GM12878 (cell line): ENCODE measurements at regions not wholly inside any gene's neighbourhood (a gene's known extent, or its start where the extent isn't known, plus 50 kb on each side); places are given as distances from the start of the nearest gene placed in this dataset.

ENCODE experiments used
- ATAC-seq: fragments of 200-7000 bp; cut with Tn5 transposase; 3 replicates; pipeline ENCODE4 v1.9.1; 2020; ENCODE audit warnings: mild to moderate bottlenecking, moderate library complexity
- BruUV-seq: library from RNA; stranded (reverse); fragments of 400-500 nt; replicated peaks from 2 replicates; lab custom pipeline; 2021; lab: Mats Ljungman, UMichigan
- CTCF ChIA-PET: fragments of 300-600 bp; sonication (Branson Sonifier 250); formaldehyde crosslinking; extraction: SDS; loops from one replicate; lab custom pipeline; 2021; ENCODE audit warnings: inconsistent platforms; lab: Yijun Ruan, JAX
- POLR2A ChIA-PET: fragments of 350-600 bp; formaldehyde crosslinking; extraction: SDS; loops from one replicate; lab custom pipeline; 2021; ENCODE audit warnings: inconsistent platforms; lab: Charles Lee
- RAD21 ChIA-PET: fragments of 300-600 bp; sonication (Branson Sonifier 250); formaldehyde crosslinking; loops from one replicate; lab custom pipeline; 2023; ENCODE audit warnings: antibody characterized with exemption; ENCODE audit not compliant: unreplicated experiment; lab: Charles Lee
- SMC1A ChIA-PET: fragments of 300-600 bp; sonication (Branson Sonifier 250); formaldehyde crosslinking; loops from one replicate; lab custom pipeline; 2023; ENCODE audit not compliant: unreplicated experiment, uncharacterized antibody; lab: Charles Lee
- DNase-seq: peaks from one replicate; pipeline ENCODE4 v3.0.0-alpha.2; 2011; ENCODE audit warnings: low read depth, low spot score
- FAIRE-seq: peaks from 3 replicates; lab custom pipeline; 2011; peaks lifted over from hg19 to GRCh38; lab: Jason Lieb, UNC
- H2AFZ ChIP-seq: 2 replicates; pipeline ENCODE4 v1.6.0; 2011; ENCODE audit warnings: low read depth, low read length, control low read depth; ENCODE audit not compliant: control insufficient read depth
- H3K27ac ChIP-seq: 2 replicates; pipeline ENCODE4 v1.5.1; 2011; ENCODE audit warnings: control low read depth; ENCODE audit not compliant: control insufficient read depth, insufficient read depth
- H3K27me3 ChIP-seq, 2 experiments: replicated peaks in 1 of 2; 2 replicates each; pipeline versions ENCODE4 v1.6.0 to v1.6.1; 2011; ENCODE audit warnings: low read length in 1 of 2; ENCODE audit not compliant: control insufficient read depth in 2 of 2, insufficient read depth in 2 of 2
- H3K36me3 ChIP-seq, 2 experiments: 2 replicates each; pipeline ENCODE4 v1.5.1; 2011; ENCODE audit warnings: low read length in 1 of 2; ENCODE audit not compliant: control insufficient read depth in 2 of 2, insufficient read depth in 2 of 2
- H3K4me1 ChIP-seq: 2 replicates; pipeline ENCODE4 v1.6.1; 2011; ENCODE audit warnings: mild to moderate bottlenecking, low read length, moderate library complexity, mixed read lengths; ENCODE audit not compliant: control insufficient read depth, insufficient read depth
- H3K4me2 ChIP-seq: 2 replicates; pipeline ENCODE4 v1.6.0; 2011; ENCODE audit warnings: control low read depth; ENCODE audit not compliant: control insufficient read depth, insufficient read depth
- H3K4me3 ChIP-seq: fragments of 200-600 bp; sonication (generic); 2 replicates; pipeline ENCODE4 v1.5.1; 2016
- H3K79me2 ChIP-seq: 2 replicates; pipeline ENCODE4 v1.6.0; 2011; ENCODE audit warnings: low read length; ENCODE audit not compliant: control insufficient read depth, insufficient read depth
- H3K9ac ChIP-seq: 2 replicates; pipeline ENCODE4 v1.8.0; 2011; ENCODE audit warnings: low read length, control low read depth, mixed read lengths; ENCODE audit not compliant: control insufficient read depth, insufficient read depth
- H3K9me3 ChIP-seq: replicated peaks from 3 replicates; pipeline ENCODE4 v1.5.1; 2011; ENCODE audit warnings: mild to moderate bottlenecking, low read length; ENCODE audit not compliant: control insufficient read depth, insufficient read depth
- H4K20me1 ChIP-seq: 2 replicates; pipeline ENCODE4 v1.6.0; 2011; ENCODE audit not compliant: control insufficient read depth, insufficient read depth
- BRCA1 ChIP-seq: IDR thresholded peaks from 2 replicates; pipeline ENCODE4 v1.6.1; 2011; ENCODE audit warnings: low read depth, low read length, improper control_type of control experiment
- CEBPZ ChIP-seq: fragments of 150-350 bp; IDR thresholded peaks from 2 replicates; pipeline ENCODE4 v1.6.1; 2016; ENCODE audit warnings: low read depth, low read length
- FOXK2 ChIP-seq: fragments of 450-650 bp; IDR thresholded peaks from 2 replicates; pipeline ENCODE4 v1.6.1; 2017; ENCODE audit warnings: mild to moderate bottlenecking, moderate library complexity
- IKZF1 ChIP-seq: fragments of 450-650 bp; conservative IDR thresholded peaks from 2 replicates; pipeline ENCODE4 v1.6.1; 2017; ENCODE audit warnings: antibody characterized with exemption, mild to moderate bottlenecking
- MYB ChIP-seq: fragments of 150-350 bp; IDR thresholded peaks from 2 replicates; pipeline ENCODE4 v1.6.1; 2014; ENCODE audit warnings: mild to moderate bottlenecking, low read depth, low read length, borderline replicate concordance
- NFXL1 ChIP-seq: fragments of 450-650 bp; IDR thresholded peaks from 2 replicates; pipeline ENCODE4 v1.6.1; 2017; ENCODE audit warnings: antibody characterized with exemption, mild to moderate bottlenecking, borderline replicate concordance
- NFYA ChIP-seq: IDR thresholded peaks from 2 replicates; pipeline ENCODE4 v1.6.1; 2011; ENCODE audit warnings: low read depth, mild to moderate bottlenecking, low read length, improper control_type of control experiment, borderline replicate concordance
- PBX3 ChIP-seq: IDR thresholded peaks from 2 replicates; pipeline ENCODE4 v1.6.1; 2011; ENCODE audit warnings: mild to moderate bottlenecking, low read depth, low read length, moderate library complexity; ENCODE audit not compliant: insufficient replicate concordance
- POLR2AphosphoS2 ChIP-seq: IDR thresholded peaks from 2 replicates; pipeline ENCODE4 v1.6.1; 2011; ENCODE audit warnings: low read depth, mild to moderate bottlenecking, low read length, improper control_type of control experiment, moderate library complexity
- POLR2AphosphoS5 ChIP-seq: IDR thresholded peaks from 2 replicates; pipeline ENCODE4 v1.6.1; 2011; ENCODE audit warnings: mild to moderate bottlenecking, low read length, inconsistent platforms
- SMAD5 ChIP-seq: IDR thresholded peaks from 2 replicates; pipeline ENCODE4 v1.6.1; 2016; ENCODE audit warnings: antibody characterized with exemption, low read depth
- SPI1 ChIP-seq: IDR thresholded peaks from 2 replicates; pipeline ENCODE4 v1.6.1; 2011; ENCODE audit warnings: low read depth, mild to moderate bottlenecking, low read length, moderate library complexity, borderline replicate concordance; ENCODE audit not compliant: insufficient read depth
- ZNF274 ChIP-seq: IDR thresholded peaks from one replicate; pipeline ENCODE4 v1.8.0; 2011; ENCODE audit not compliant: insufficient read length, insufficient read depth
- WGBS: methylation state at CpG from one replicate; pipeline ENCODE4 v1.1.6; 2016; ENCODE audit warnings: low lambda C conversion rate; ENCODE audit not compliant: insufficient replicate concordance, insufficient coverage; ENCODE audit errors: missing lambda C conversion rate; 5-methylcytosine and 5-hydroxymethylcytosine counted together
- in situ Hi-C: fragments of 300-500 bp; cut with MboI; formaldehyde crosslinking; loops from 9 replicates; pipeline ENCODE4 v1.14.3; 2018; ENCODE audit warnings: mixed read lengths
- intact Hi-C: fragments of 100-400 bp; cut with micrococcal nuclease; formaldehyde crosslinking; loops from one replicate; pipeline ENCODE4 v1.14.2; 2022; ENCODE audit not compliant: unreplicated experiment
- TF ChIP-seq, protein P1 (sequence below): fragments of 150-350 bp; IDR thresholded peaks from 2 replicates; pipeline ENCODE4 v1.6.1; 2014; ENCODE audit warnings: mild to moderate bottlenecking, low read depth, low read length

DNA sequence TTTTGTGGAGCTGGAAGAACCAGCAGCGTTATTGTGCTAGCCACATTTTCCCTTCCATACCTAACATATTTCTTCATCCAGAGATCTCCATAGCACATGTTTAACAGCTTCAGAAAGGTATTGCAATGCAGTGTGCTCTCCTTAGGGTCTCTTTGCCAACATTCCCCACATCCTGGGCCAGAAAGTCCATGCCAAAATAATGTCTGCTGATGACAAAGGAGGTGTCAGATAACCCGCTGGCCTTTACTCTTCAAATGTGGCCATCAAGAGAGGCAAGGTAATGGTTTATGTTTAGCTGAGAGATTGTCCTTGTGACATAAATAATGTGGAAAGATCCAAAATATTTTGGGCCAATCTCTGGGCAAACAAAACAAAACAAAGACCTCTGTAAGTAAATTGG lies 1027.7 kb downstream of the NLGN4Y start:
- RAD21 ChIA-PET = no interaction called here
- H3K36me3 ChIP-seq = no peaks in the 10 kb centered on the region
- CTCF ChIA-PET = no interaction called here
- no peak overlapping the region for H3K4me2 ChIP-seq
- SMC1A ChIA-PET = no interaction called here
- H3K4me3 ChIP-seq = no peak overlapping the region
- H3K27ac ChIP-seq = no peak overlapping the region
- no peak for FAIRE-seq
- ATAC-seq = no peak
- no peaks in the 10 kb centered on the region for H4K20me1 ChIP-seq
- intact Hi-C loops (no loop called here), in situ Hi-C loops (no loop called here)
- DNase-seq = no peak
- POLR2A ChIA-PET = no interaction called here
- no CpG with 5 or more reads among the region's 2 CpGs for WGBS
- no peaks in the 10 kb centered on the region for H3K4me1 ChIP-seq
- BruUV-seq = no TSS peak
- H3K9ac ChIP-seq = no peak overlapping the region
- H3K79me2 ChIP-seq = no peaks in the 10 kb centered on the region
- no peak overlapping the region for H2AFZ ChIP-seq
- no peaks in the 10 kb centered on the region for H3K27me3 ChIP-seq
- TF ChIP-seq IKZF1 (no peak), BRCA1 (no peak), PBX3 (no peak), NFYA (no peak), FOXK2 (no peak), POLR2AphosphoS5 (no peak), CEBPZ (no peak), SPI1 (no peak), MYB (no peak), SMAD5 (no peak), ZNF274 (no peak), NFXL1 (no peak), POLR2AphosphoS2 (no peak)
- TF ChIP-seq, protein P1, sequence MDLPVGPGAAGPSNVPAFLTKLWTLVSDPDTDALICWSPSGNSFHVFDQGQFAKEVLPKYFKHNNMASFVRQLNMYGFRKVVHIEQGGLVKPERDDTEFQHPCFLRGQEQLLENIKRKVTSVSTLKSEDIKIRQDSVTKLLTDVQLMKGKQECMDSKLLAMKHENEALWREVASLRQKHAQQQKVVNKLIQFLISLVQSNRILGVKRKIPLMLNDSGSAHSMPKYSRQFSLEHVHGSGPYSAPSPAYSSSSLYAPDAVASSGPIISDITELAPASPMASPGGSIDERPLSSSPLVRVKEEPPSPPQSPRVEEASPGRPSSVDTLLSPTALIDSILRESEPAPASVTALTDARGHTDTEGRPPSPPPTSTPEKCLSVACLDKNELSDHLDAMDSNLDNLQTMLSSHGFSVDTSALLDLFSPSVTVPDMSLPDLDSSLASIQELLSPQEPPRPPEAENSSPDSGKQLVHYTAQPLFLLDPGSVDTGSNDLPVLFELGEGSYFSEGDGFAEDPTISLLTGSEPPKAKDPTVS = no peak
- H3K9me3 ChIP-seq = no peaks in the 10 kb centered on the region
